ENCODE measurements at regions not wholly inside any gene's neighbourhood (a gene's known extent, or its start where the extent isn't known, plus 50 kb on each side); places are given as distances from the start of the nearest gene placed in this dataset.

- WGBS, 3 donors: 84 to 88% (median 85%) methylated on average over 4 of the region's 4 CpGs
- Histone ChIP-seq H3K4me1 (ENCODE audit: insufficient read depth) (no peaks in the 10 kb centered on the region), H3K36me3 (no peaks in the 10 kb centered on the region), H3K9me3 (no peaks in the 10 kb centered on the region), H3K27me3 (no peaks in the 10 kb centered on the region), H3K27ac (no peak overlapping the region), H3K4me3 (no peak overlapping the region)
- DNase-seq: no peak
- intact Hi-C loops (cut with DNase I): no loop called here
- TF ChIP-seq EP300 (IDR thresholded peaks at IDR 0.05): no peak
- no peak for TF ChIP-seq CTCF (IDR thresholded peaks at IDR 0.05)
- TF ChIP-seq POLR2A (IDR thresholded peaks at IDR 0.05): no peak
Observed at GRCh38 chr5:4725594-4725993, 414.5 kb upstream of the ADAMTS16 start.

DNA sequence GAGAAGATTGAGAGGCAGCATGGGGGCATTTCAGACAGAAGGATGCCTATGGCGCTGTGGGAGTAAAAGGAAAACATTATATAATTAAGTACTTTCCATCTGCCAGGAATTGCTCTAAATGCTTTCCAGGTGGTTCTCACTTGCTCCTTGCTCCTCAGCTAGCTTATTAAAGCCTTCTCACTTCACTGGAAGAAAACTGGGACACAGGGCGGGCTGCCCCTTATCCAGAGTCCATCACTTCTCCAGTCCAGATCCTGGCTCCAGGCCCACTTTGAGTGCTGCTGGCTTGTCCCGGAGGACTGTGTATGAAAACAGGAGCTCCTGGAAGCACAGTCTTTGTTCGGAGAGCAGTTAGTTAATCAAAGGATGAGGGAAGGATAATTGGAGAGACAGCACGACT is 409.9 kb upstream of the ADAMTS16 start:
- intact Hi-C loops (cut with DNase I): no loop called here
- Histone ChIP-seq H3K36me3 (no peaks in the 10 kb centered on the region), H3K27ac (no peak overlapping the region), H3K4me1 (ENCODE audit: insufficient read depth) (no peaks in the 10 kb centered on the region), H3K9me3 (no peaks in the 10 kb centered on the region), H3K27me3 (no peaks in the 10 kb centered on the region), H3K4me3 (no peak overlapping the region)
- TF ChIP-seq EP300 (IDR thresholded peaks at IDR 0.05): no peak
- no peak for TF ChIP-seq CTCF (IDR thresholded peaks at IDR 0.05)
- no peak for TF ChIP-seq POLR2A (IDR thresholded peaks at IDR 0.05)
- 9 to 24% (median 14%) methylated on average over 5 of the region's 5 CpGs for WGBS, 3 donors
- DNase-seq: no peak

DNA sequence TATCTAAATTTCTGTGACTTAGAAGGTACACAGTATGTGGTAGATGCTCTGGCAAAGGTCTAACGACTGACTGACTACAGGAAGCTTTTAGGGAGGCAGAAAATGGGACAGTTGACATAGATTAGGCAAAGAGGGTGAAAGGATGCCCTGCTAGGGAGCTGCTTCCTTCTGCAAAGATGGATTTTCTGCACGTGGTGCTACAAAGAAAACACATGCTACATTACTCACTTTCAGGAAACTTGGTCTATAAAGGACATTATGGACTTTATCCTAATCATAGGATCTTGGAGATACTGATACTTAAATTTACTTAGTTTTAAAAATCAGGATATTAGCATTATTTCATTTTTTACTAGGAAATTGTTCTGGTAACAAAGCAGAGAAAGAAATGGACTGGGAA is 405.8 kb upstream of the ADAMTS16 start:
- 35 to 56% (median 37%) methylated on average over 2 of the region's 2 CpGs for WGBS, 3 donors
- Histone ChIP-seq H3K4me3 (no peak overlapping the region), H3K36me3 (no peaks in the 10 kb centered on the region), H3K27ac (no peak overlapping the region), H3K27me3 (no peaks in the 10 kb centered on the region), H3K9me3 (no peaks in the 10 kb centered on the region), H3K4me1 (ENCODE audit: insufficient read depth) (no peaks in the 10 kb centered on the region)
- intact Hi-C loops (cut with DNase I): no loop called here
- TF ChIP-seq POLR2A (IDR thresholded peaks at IDR 0.05) (no peak), EP300 (IDR thresholded peaks at IDR 0.05) (no peak), CTCF (IDR thresholded peaks at IDR 0.05) (no peak)
- DNase-seq: no peak

GRCh38 chr5:4735261-4735660 is 404.9 kb upstream of the ADAMTS16 start:
- H3K36me3 ChIP-seq: no peaks in the 10 kb centered on the region
- WGBS, 3 donors: 62 to 75% (median 70%) methylated on average over 3 of the region's 3 CpGs
- H3K9me3 ChIP-seq: no peaks in the 10 kb centered on the region
- no peaks in the 10 kb centered on the region for H3K4me1 ChIP-seq (ENCODE audit: insufficient read depth)
- no peak overlapping the region for H3K27ac ChIP-seq
- intact Hi-C loops (cut with DNase I): no loop called here
- no peak for DNase-seq
- H3K4me3 ChIP-seq: no peak overlapping the region
- no peaks in the 10 kb centered on the region for H3K27me3 ChIP-seq
- TF ChIP-seq POLR2A (IDR thresholded peaks at IDR 0.05): no peak
- TF ChIP-seq EP300 (IDR thresholded peaks at IDR 0.05): no peak
- no peak for TF ChIP-seq CTCF (IDR thresholded peaks at IDR 0.05)

- 17 to 27% (median 19%) methylated on average over 1 of the region's 1 CpG for WGBS, 3 donors
- Histone ChIP-seq H3K4me3 (no peak overlapping the region), H3K27me3 (no peaks in the 10 kb centered on the region), H3K27ac (no peak overlapping the region), H3K36me3 (no peaks in the 10 kb centered on the region), H3K9me3 (no peaks in the 10 kb centered on the region), H3K4me1 (ENCODE audit: insufficient read depth) (no peaks in the 10 kb centered on the region)
- intact Hi-C loops (cut with DNase I): no loop called here
- DNase-seq: no peak
- TF ChIP-seq EP300 (IDR thresholded peaks at IDR 0.05): no peak
- no peak for TF ChIP-seq CTCF (IDR thresholded peaks at IDR 0.05)
- no peak for TF ChIP-seq POLR2A (IDR thresholded peaks at IDR 0.05)
Observed at GRCh38 chr5:4737868-4738267, 402.3 kb upstream of the ADAMTS16 start.

Data from ovary (tissue), 7 donors.